ENCODE measurements at regions not wholly inside any gene's neighbourhood (a gene's known extent, or its start where the extent isn't known, plus 50 kb on each side); places are given as distances from the start of the nearest gene placed in this dataset.

DNA sequence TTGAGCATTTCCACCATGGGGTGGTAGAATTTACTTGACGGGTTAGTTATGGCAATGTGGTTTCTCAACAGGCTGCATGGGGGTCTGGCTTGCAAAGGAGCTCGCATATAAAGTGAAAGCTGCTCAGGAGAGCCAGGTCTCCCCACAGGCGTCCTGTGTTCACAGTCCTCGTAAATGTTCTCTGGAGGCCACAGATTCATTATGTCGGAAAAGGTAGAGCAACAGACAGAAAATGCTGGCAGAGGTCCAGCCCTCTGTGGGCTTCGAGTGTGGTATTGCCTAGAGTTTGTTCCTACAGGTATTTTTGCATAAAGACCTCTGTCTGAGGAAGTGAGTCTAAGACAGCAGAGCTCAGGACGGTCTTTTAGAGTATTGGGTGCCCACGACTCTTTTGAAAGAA lies 96.4 kb downstream of the CDCA7 start:
- no peak for TF ChIP-seq ZNF302 (CRISPR knock-in tag; IDR thresholded peaks at IDR 0.05)
- TF ChIP-seq EHMT2 (IDR thresholded peaks at IDR 0.05; ENCODE audit: low read depth): no peak

GRCh38 chr2:173451941-173452340 lies 97.3 kb downstream of the CDCA7 start:
- WGBS (ENCODE audit: missing lambda C conversion rate): 91% methylated on average over 4 of the region's 4 CpGs
- POLR2A ChIA-PET: no interaction called here
- no peak for FAIRE-seq

More for the DNA sequence above, 96.4 kb downstream of the CDCA7 start:
- H3K9me3 ChIP-seq: no peaks in the 10 kb centered on the region
- no peaks in the 10 kb centered on the region for H3K4me1 ChIP-seq
- FAIRE-seq: no peak
- H3K4me2 ChIP-seq: no peak overlapping the region
- WGBS (ENCODE audit: missing lambda C conversion rate): 78% methylated on average over 8 of the region's 8 CpGs
- DNase-seq (ENCODE audit: low read depth in 1 of 2, low spot score in 1 of 2): no peak
- ATAC-seq: no peak
- H3K27ac ChIP-seq: no peak overlapping the region
- ChIA-PET POLR2A (no interaction called here), CTCF (interaction anchor here (8.0 kb wide), 1 partner anchor 46 kb away, joined by 121 read pairs; no protein-coding TSS in a partner anchor)
- no peak overlapping the region for H3K4me3 ChIP-seq

DNA sequence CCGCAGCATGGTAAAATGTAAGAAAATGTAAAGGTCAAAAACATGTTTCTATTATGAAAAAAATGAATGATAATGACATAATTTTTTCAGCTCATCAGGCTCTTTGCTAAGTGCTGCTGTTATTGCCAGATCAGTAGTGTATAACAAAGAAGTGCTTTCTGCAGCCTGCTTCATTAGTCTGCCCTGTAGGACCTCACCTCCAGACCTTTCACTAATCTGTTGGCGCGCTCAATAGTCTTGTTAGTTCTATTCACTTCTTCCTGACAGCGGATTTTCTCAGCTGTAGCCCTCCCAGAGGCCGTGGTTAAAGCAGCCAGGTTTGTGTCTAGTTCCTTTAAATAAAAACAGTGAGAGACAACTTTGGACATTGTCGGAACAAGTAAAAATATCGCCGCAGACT lies 97.7 kb downstream of the CDCA7 start:
- DNase-seq (ENCODE audit: low read depth in 1 of 2, low spot score in 1 of 2) (no peak), ATAC-seq (no peak), FAIRE-seq (no peak)
- Histone ChIP-seq H3K4me1 (no peaks in the 10 kb centered on the region), H3K9me3 (no peaks in the 10 kb centered on the region), H3K27ac (no peak overlapping the region), H3K4me2 (no peak overlapping the region), H3K4me3 (no peak overlapping the region)
- ChIA-PET POLR2A (no interaction called here), CTCF (interaction anchor here (8.0 kb wide), 1 partner anchor 48 kb away, joined by 121 read pairs; no protein-coding TSS in a partner anchor)
- 83% methylated on average over 8 of the region's 8 CpGs for WGBS (ENCODE audit: missing lambda C conversion rate)
- no peak for TF ChIP-seq RFX5 (IDR thresholded peaks at IDR 0.05)
- TF ChIP-seq CHD4 (IDR thresholded peaks at IDR 0.05; ENCODE audit: borderline replicate concordance): no peak
- TF ChIP-seq HDAC2 (IDR thresholded peaks at IDR 0.05): no peak
- no peak for TF ChIP-seq NFE2L2 (conservative IDR thresholded peaks at IDR 0.05; ENCODE audit: low read length)
- no peak for TF ChIP-seq RARB (CRISPR knock-in tag; IDR thresholded peaks at IDR 0.05)
- no peak for TF ChIP-seq JUN (IDR thresholded peaks at IDR 0.05)
- no peak for TF ChIP-seq FOSB (CRISPR knock-in tag; IDR thresholded peaks at IDR 0.05)
- no peak for TF ChIP-seq GATA3 (IDR thresholded peaks at IDR 0.05; ENCODE audit: borderline replicate concordance)
- no peak for TF ChIP-seq SMC3 (IDR thresholded peaks at IDR 0.05)
- TF ChIP-seq, protein P1, sequence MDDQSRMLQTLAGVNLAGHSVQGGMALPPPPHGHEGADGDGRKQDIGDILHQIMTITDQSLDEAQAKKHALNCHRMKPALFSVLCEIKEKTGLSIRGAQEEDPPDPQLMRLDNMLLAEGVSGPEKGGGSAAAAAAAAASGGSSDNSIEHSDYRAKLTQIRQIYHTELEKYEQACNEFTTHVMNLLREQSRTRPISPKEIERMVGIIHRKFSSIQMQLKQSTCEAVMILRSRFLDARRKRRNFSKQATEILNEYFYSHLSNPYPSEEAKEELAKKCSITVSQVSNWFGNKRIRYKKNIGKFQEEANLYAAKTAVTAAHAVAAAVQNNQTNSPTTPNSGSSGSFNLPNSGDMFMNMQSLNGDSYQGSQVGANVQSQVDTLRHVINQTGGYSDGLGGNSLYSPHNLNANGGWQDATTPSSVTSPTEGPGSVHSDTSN (IDR thresholded peaks at IDR 0.05): no peak
- TF ChIP-seq, protein P2, sequence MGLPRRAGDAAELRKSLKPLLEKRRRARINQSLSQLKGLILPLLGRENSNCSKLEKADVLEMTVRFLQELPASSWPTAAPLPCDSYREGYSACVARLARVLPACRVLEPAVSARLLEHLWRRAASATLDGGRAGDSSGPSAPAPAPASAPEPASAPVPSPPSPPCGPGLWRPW (IDR thresholded peaks at IDR 0.05): no peak
- TF ChIP-seq NR3C1 (IDR thresholded peaks at IDR 0.05): no peak
- TF ChIP-seq HEYL (CRISPR knock-in tag; IDR thresholded peaks at IDR 0.05): no peak
- no peak for TF ChIP-seq EHMT2 (IDR thresholded peaks at IDR 0.05; ENCODE audit: low read depth)
- TF ChIP-seq USF2 (IDR thresholded peaks at IDR 0.05): no peak
- TF ChIP-seq ZSCAN20 (CRISPR knock-in tag; IDR thresholded peaks at IDR 0.05): no peak
- TF ChIP-seq FOXS1 (CRISPR knock-in tag; IDR thresholded peaks at IDR 0.05): no peak

More at GRCh38 chr2:173451941-173452340, 97.3 kb downstream of the CDCA7 start:
- Histone ChIP-seq H3K4me1 (no peaks in the 10 kb centered on the region), H3K4me2 (no peak overlapping the region), H3K27ac (no peak overlapping the region), H3K4me3 (no peak overlapping the region), H3K9me3 (no peaks in the 10 kb centered on the region)
- no peak for ATAC-seq
- TF ChIP-seq MAZ (IDR thresholded peaks at IDR 0.05; ENCODE audit: borderline replicate concordance, low read depth, low read length): no peak
- no peak for TF ChIP-seq CBX2 (IDR thresholded peaks at IDR 0.05; ENCODE audit: borderline replicate concordance, low read depth)
- CTCF ChIA-PET: interaction anchor here (8.0 kb wide), 1 partner anchor 47 kb away, joined by 121 read pairs; no protein-coding TSS in a partner anchor
- DNase-seq (ENCODE audit: low read depth in 1 of 2, low spot score in 1 of 2): no peak

GRCh38 chr2:173456960-173457359 lies 102.3 kb downstream of the CDCA7 start:
- H3K4me3 ChIP-seq: no peak overlapping the region
- ATAC-seq (no peak), DNase-seq (ENCODE audit: low read depth in 1 of 2, low spot score in 1 of 2) (no peak), FAIRE-seq (no peak)
- H3K4me1 ChIP-seq: no peaks in the 10 kb centered on the region
- H3K27ac ChIP-seq: no peak overlapping the region
- CTCF ChIA-PET: interaction anchor here (0.9 to 1.2 kb wide), 2 partner anchors 8 to 47 kb away, joined by 4 to 5 read pairs; no protein-coding TSS in a partner anchor
- H3K4me2 ChIP-seq: no peak overlapping the region
- POLR2A ChIA-PET: no interaction called here
- 89% methylated on average over 10 of the region's 10 CpGs for WGBS (ENCODE audit: missing lambda C conversion rate)
- H3K9me3 ChIP-seq: no peaks in the 10 kb centered on the region
- TF ChIP-seq EHF (CRISPR knock-in tag; IDR thresholded peaks at IDR 0.05): no peak
- TF ChIP-seq RFX5 (IDR thresholded peaks at IDR 0.05): no peak
- TF ChIP-seq HMGXB4 (CRISPR knock-in tag; IDR thresholded peaks at IDR 0.05; ENCODE audit: borderline replicate concordance): no peak
- TF ChIP-seq REST (IDR thresholded peaks at IDR 0.05): no peak
- TF ChIP-seq EP300 (IDR thresholded peaks at IDR 0.05): no peak
- TF ChIP-seq HOXB13 (CRISPR knock-in tag; IDR thresholded peaks at IDR 0.05; ENCODE audit: low read depth): no peak
- no peak for TF ChIP-seq NR3C1 (IDR thresholded peaks at IDR 0.05)
- TF ChIP-seq SMC3 (IDR thresholded peaks at IDR 0.05): no peak
- TF ChIP-seq NFE2L2 (conservative IDR thresholded peaks at IDR 0.05; ENCODE audit: low read length): no peak

All from A549 (cell line).